IMR-90 (cell line): ENCODE measurements at regions not wholly inside any gene's neighbourhood (a gene's known extent, or its start where the extent isn't known, plus 50 kb on each side); places are given as distances from the start of the nearest gene placed in this dataset.

Source experiments
- ATAC-seq: fragments of 200-7000 bp; cut with Tn5 transposase; 2 replicates; pipeline ENCODE4 v1.9.1; 2020; ENCODE audit warnings: low read depth, mild to moderate bottlenecking, moderate library complexity
- BruUV-seq: library from RNA; stranded (reverse); fragments of 400-500 nt; replicated peaks from 2 replicates; lab custom pipeline; 2021; lab: Mats Ljungman, UMichigan
- CTCF ChIA-PET: fragments of 300-600 bp; formaldehyde crosslinking; extraction: SDS; loops from one replicate; lab custom pipeline; 2021; ENCODE audit warnings: antibody characterized with exemption; lab: Yijun Ruan, JAX
- POLR2A ChIA-PET: fragments of 300-600 bp; sonication (Branson Sonifier 250); formaldehyde crosslinking; loops from one replicate; lab custom pipeline; 2022; ENCODE audit warnings: antibody characterized with exemption; ENCODE audit not compliant: unreplicated experiment; lab: Charles Lee
- DNase-seq: peaks from one replicate; pipeline ENCODE4 v3.0.0; 2013
- H2AFZ ChIP-seq: replicated peaks from 2 replicates; pipeline ENCODE3; 2013; ENCODE audit warnings: low read length, mild to moderate bottlenecking; ENCODE audit not compliant: poor library complexity
- H2AK5ac ChIP-seq: 2 replicates; pipeline ENCODE4 v1.6.1; 2013; ENCODE audit warnings: low read depth, low read length, inconsistent platforms
- H2AK9ac ChIP-seq: replicated peaks from 2 replicates; pipeline ENCODE3; 2013; ENCODE audit warnings: mild to moderate bottlenecking, low read depth, low read length, moderate library complexity; ENCODE audit not compliant: poor library complexity
- H2BK120ac ChIP-seq: 2 replicates; pipeline ENCODE4 v1.6.1; 2013; ENCODE audit warnings: low read depth, low read length, inconsistent platforms
- H2BK15ac ChIP-seq: 3 replicates; pipeline ENCODE4 v1.6.1; 2013; ENCODE audit warnings: low read depth, low read length, inconsistent platforms
- H2BK20ac ChIP-seq: 2 replicates; pipeline ENCODE4 v1.6.1; 2013; ENCODE audit warnings: low read depth, mild to moderate bottlenecking, inconsistent platforms, low read length, moderate library complexity
- H2BK5ac ChIP-seq: 2 replicates; pipeline ENCODE4 v1.6.1; 2013; ENCODE audit warnings: mild to moderate bottlenecking, low read depth, low read length, inconsistent platforms; ENCODE audit not compliant: poor library complexity, severe bottlenecking
- H3K14ac ChIP-seq: replicated peaks from 2 replicates; pipeline ENCODE4 v1.6.1; 2013; ENCODE audit warnings: low read depth, low read length, inconsistent platforms
- H3K18ac ChIP-seq: 2 replicates; pipeline ENCODE4 v1.6.1; 2013; ENCODE audit warnings: low read depth, low read length, control low read depth
- H3K23ac ChIP-seq: 2 replicates; pipeline ENCODE4 v1.6.1; 2013; ENCODE audit warnings: low read depth, low read length, inconsistent platforms
- H3K27ac ChIP-seq: 2 replicates; pipeline ENCODE4 v1.5.1; 2013; ENCODE audit warnings: mild to moderate bottlenecking, control low read depth, low read length; ENCODE audit not compliant: insufficient read depth
- H3K27me3 ChIP-seq: 2 replicates; pipeline ENCODE4 v1.6.1; 2013; ENCODE audit warnings: low read length; ENCODE audit not compliant: control insufficient read depth, insufficient read depth
- H3K36me3 ChIP-seq: 2 replicates; pipeline ENCODE4 v1.6.1; 2013; ENCODE audit warnings: low read length, mixed read lengths; ENCODE audit not compliant: control insufficient read depth, insufficient read depth
- H3K4ac ChIP-seq: 2 replicates; pipeline ENCODE4 v1.6.1; 2013; ENCODE audit warnings: low read depth, low read length, inconsistent platforms
- H3K4me1 ChIP-seq: 2 replicates; pipeline ENCODE4 v1.6.1; 2013; ENCODE audit warnings: low read length, mixed read lengths; ENCODE audit not compliant: control insufficient read depth, insufficient read depth
- H3K4me2 ChIP-seq: 2 replicates; pipeline ENCODE4 v1.6.1; 2013; ENCODE audit warnings: low read depth, mild to moderate bottlenecking, control low read depth, low read length, moderate library complexity
- H3K4me3 ChIP-seq: 2 replicates; pipeline ENCODE4 v1.5.1; 2013; ENCODE audit warnings: low read depth, mild to moderate bottlenecking, control low read depth, low read length, moderate library complexity; ENCODE audit not compliant: insufficient read depth
- H3K56ac ChIP-seq: 2 replicates; pipeline ENCODE4 v1.6.1; 2013; ENCODE audit warnings: low read length, inconsistent platforms; ENCODE audit not compliant: insufficient read depth; ENCODE audit errors: extremely low read depth
- H3K79me1 ChIP-seq, 2 experiments: 2 replicates each; pipeline ENCODE4 v1.6.1; 2013; ENCODE audit warnings: low read length in 2 of 2, inconsistent platforms in 1 of 2, low read depth in 1 of 2
- H3K9ac ChIP-seq: 2 replicates; pipeline ENCODE4 v1.6.1; 2013; ENCODE audit warnings: low read depth, low read length, control low read depth
- H3K9me1 ChIP-seq: 2 replicates; pipeline ENCODE4 v1.6.1; 2013; ENCODE audit warnings: low read length, inconsistent platforms; ENCODE audit not compliant: insufficient read depth
- H3K9me3 ChIP-seq: 2 replicates; pipeline ENCODE4 v1.6.1; 2013; ENCODE audit warnings: low read length; ENCODE audit not compliant: control insufficient read depth, insufficient read depth
- H4K20me1 ChIP-seq: 2 replicates; pipeline ENCODE4 v1.6.1; 2013; ENCODE audit warnings: low read length, inconsistent platforms; ENCODE audit not compliant: insufficient read depth
- H4K5ac ChIP-seq: 2 replicates; pipeline ENCODE4 v1.6.1; 2013; ENCODE audit warnings: mild to moderate bottlenecking, low read depth, low read length, control low read depth
- H4K8ac ChIP-seq, 2 experiments: 2 replicates each; pipeline ENCODE4 v1.6.1; 2013; ENCODE audit warnings: low read depth in 2 of 2, low read length in 2 of 2, control low read depth in 1 of 2, inconsistent platforms in 1 of 2
- H4K91ac ChIP-seq: 2 replicates; pipeline ENCODE4 v1.6.1; 2013; ENCODE audit warnings: low read depth, low read length, inconsistent platforms; ENCODE audit not compliant: insufficient read depth
- BHLHE40 ChIP-seq: fragments of 150-350 bp; IDR thresholded peaks from 2 replicates; pipeline ENCODE4 v1.6.1; 2016; ENCODE audit warnings: mild to moderate bottlenecking, low read depth, low read length
- CEBPB ChIP-seq: IDR thresholded peaks from 2 replicates; pipeline ENCODE4 v1.6.1; 2012; ENCODE audit warnings: low read depth, low read length, improper control_type of control experiment
- CHD1 ChIP-seq: IDR thresholded peaks from 2 replicates; pipeline ENCODE4 v1.6.1; 2012; ENCODE audit warnings: low read depth, low read length, improper control_type of control experiment
- CTCF ChIP-seq: conservative IDR thresholded peaks from 2 replicates; pipeline ENCODE4 v1.5.1; 2012; ENCODE audit warnings: mild to moderate bottlenecking, low read depth, low read length, improper control_type of control experiment
- ELK1 ChIP-seq: fragments of 150-350 bp; IDR thresholded peaks from 2 replicates; pipeline ENCODE4 v1.6.1; 2016; ENCODE audit warnings: low read depth, mild to moderate bottlenecking, low read length, moderate library complexity, borderline replicate concordance
- MAZ ChIP-seq: IDR thresholded peaks from 2 replicates; pipeline ENCODE4 v1.6.1; 2012; ENCODE audit warnings: low read depth, mild to moderate bottlenecking, low read length, improper control_type of control experiment, moderate library complexity, borderline replicate concordance
- MXI1 ChIP-seq: IDR thresholded peaks from 2 replicates; pipeline ENCODE4 v1.6.1; 2012; ENCODE audit warnings: low read depth, mild to moderate bottlenecking, low read length, moderate library complexity, borderline replicate concordance
- NFE2L2 ChIP-seq: fragments of 150-350 bp; IDR thresholded peaks from 2 replicates; pipeline ENCODE4 v1.6.1; 2016; ENCODE audit warnings: low read depth, mild to moderate bottlenecking, low read length
- POLR2A ChIP-seq: IDR thresholded peaks from 2 replicates; pipeline ENCODE4 v1.6.1; 2012; ENCODE audit warnings: mild to moderate bottlenecking, low read depth, low read length
- RAD21 ChIP-seq: IDR thresholded peaks from 2 replicates; pipeline ENCODE4 v1.6.1; 2012; ENCODE audit warnings: low read length, improper control_type of control experiment
- RCOR1 ChIP-seq: IDR thresholded peaks from 2 replicates; pipeline ENCODE4 v1.6.1; 2012; ENCODE audit warnings: mild to moderate bottlenecking, low read length, improper control_type of control experiment; ENCODE audit not compliant: insufficient replicate concordance
- RFX5 ChIP-seq: IDR thresholded peaks from 2 replicates; pipeline ENCODE4 v1.8.0; 2012; ENCODE audit warnings: low read depth, mild to moderate bottlenecking, low read length, moderate library complexity
- WGBS, 2 experiments: methylation state at CpG; one replicate each; pipeline versions ENCODE4 v1.1.5 to v1.1.7; 2013; ENCODE audit warnings: missing lambda C conversion rate in 2 of 2; ENCODE audit not compliant: insufficient read length in 1 of 2; ENCODE audit errors: extremely low coverage in 2 of 2; 5-methylcytosine and 5-hydroxymethylcytosine counted together
- dilution Hi-C: fragments of 300-500 bp; cut with HindIII; formaldehyde crosslinking; loops from one replicate; pipeline ENCODE4 v1.14.3; 2018; ENCODE audit warnings: low sequenced_read_pairs; ENCODE audit not compliant: unreplicated experiment
- in situ Hi-C: fragments of 300-500 bp; cut with MboI; formaldehyde crosslinking; loops from 3 replicates; pipeline ENCODE4 v1.14.3; 2019; ENCODE audit warnings: low sequenced_read_pairs, inconsistent platforms, mixed read lengths
- intact Hi-C: fragments of 100-400 bp; cut with micrococcal nuclease; formaldehyde crosslinking; loops from 2 replicates; pipeline ENCODE4 v1.10.0; 2022

GRCh38 chr2:217028128-217028527 is 168.3 kb upstream of the TNP1 start:
- Histone ChIP-seq H3K4ac (no peak overlapping the region), H2BK20ac (no peak overlapping the region), H2BK120ac (no peak overlapping the region), H3K9me3 (no peaks in the 10 kb centered on the region; the same call in 1 of the 2 replicates), H3K56ac (no peak overlapping the region), H4K20me1 (no peaks in the 10 kb centered on the region), H4K5ac (no peak overlapping the region), H3K14ac (no peak overlapping the region), H4K91ac (no peak overlapping the region), H3K4me3 (no peak overlapping the region), H2BK5ac (no peak overlapping the region), H3K4me1 (no peaks in the 10 kb centered on the region), H3K36me3 (no peaks in the 10 kb centered on the region), H4K8ac (no peak overlapping the region), H3K18ac (no peak overlapping the region), H2AK5ac (no peak overlapping the region), H2AFZ (no peak overlapping the region), H3K27ac (no peak overlapping the region), H3K23ac (no peak overlapping the region), H2AK9ac (no peak overlapping the region), H3K4me2 (no peak overlapping the region), H3K9ac (no peak overlapping the region), H3K9me1 (no peaks in the 10 kb centered on the region; the same call in 1 of the 2 replicates), H3K79me1 (no peaks in the 10 kb centered on the region), H2BK15ac (no peak overlapping the region), H3K27me3 (peaks cover 9% of the 10 kb centered on the region; the same call in 1 of the 2 replicates)
- no peak for TF ChIP-seq RCOR1
- no peak for TF ChIP-seq ELK1
- TF ChIP-seq RFX5 = no peak
- no peak for TF ChIP-seq CHD1
- no peak for TF ChIP-seq RAD21
- TF ChIP-seq BHLHE40 = no peak
- no peak for TF ChIP-seq CTCF
- TF ChIP-seq MXI1 = no peak
- no peak for TF ChIP-seq NFE2L2
- no peak for TF ChIP-seq CEBPB
- no peak for TF ChIP-seq MAZ
- no peak for TF ChIP-seq POLR2A
- BruUV-seq = no TSS peak
- ChIA-PET POLR2A (no interaction called here), CTCF (no interaction called here)
- dilution Hi-C loops (no loop called here), in situ Hi-C loops (no loop called here), intact Hi-C loops (no loop called here)
- DNase-seq (no peak), ATAC-seq (no peak)
- no CpG with 5 or more reads among the region's 1 CpG for WGBS, 2 experiments
